GM19238 (cell line): ENCODE measurements at regions not wholly inside any gene's neighbourhood (a gene's known extent, or its start where the extent isn't known, plus 50 kb on each side); places are given as distances from the start of the nearest gene placed in this dataset.

Source experiments
- DNase-seq: peaks from one replicate; pipeline ENCODE4 v3.0.0; 2011; ENCODE audit warnings: low spot score; ENCODE audit not compliant: insufficient read length

DNA sequence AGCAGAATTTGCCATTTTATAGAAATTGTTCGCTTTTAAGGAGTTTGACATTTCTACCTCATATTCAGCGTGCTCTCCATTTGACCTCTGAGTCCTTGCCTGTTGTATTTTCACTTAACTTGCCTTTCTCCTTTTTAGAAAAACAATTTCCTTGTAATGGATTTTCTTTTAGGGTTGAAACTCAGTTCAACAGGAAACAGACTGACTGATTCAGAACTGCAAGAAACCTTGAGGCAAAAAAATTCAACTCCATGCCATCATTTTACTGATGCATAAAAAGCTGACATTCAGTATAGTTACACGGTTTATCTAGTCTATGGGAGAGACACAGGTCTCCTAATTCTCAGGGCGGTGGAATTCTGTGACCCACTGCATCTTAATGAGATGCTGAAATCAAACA, 59.8 kb downstream of the MRPS30 start:
- DNase-seq: no peak

DNA sequence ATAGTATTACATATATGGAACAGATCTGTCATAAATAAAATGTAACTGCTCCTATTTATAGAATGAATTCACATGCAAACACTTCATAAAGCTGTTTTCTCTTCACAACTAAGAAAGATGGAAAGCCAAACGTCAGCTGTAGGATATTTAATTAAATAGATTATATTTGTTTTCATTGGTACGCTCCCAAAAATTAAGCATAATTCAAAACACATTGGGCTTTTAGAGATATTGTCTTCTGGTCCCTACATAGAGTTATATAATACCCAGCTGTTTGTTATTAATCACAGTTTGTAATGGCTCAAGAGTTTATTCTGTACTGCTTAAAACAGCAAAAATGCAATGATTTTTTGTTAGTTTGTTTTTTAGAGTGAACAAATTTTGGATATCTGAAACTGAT, 61.2 kb downstream of the MRPS30 start:
- DNase-seq: no peak

DNA sequence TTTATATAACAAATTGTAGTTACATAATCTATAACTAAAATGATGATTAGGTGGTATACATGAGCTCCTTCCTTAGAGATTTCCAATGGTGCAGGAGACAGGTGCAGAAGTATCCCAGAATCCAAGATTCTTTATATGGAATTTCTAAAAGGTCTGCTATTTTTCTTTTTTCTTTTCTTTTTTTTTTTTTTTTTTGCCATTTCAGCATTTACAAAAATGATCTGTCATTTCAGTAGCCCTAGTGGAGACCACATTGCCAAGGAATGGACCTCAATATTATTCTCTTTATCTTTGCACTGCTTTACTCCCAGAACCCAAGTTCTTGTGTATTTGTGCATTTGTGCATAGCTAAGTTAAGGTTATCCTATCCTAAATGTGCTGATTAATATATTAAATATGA, 61.7 kb downstream of the MRPS30 start:
- no peak for DNase-seq

DNA sequence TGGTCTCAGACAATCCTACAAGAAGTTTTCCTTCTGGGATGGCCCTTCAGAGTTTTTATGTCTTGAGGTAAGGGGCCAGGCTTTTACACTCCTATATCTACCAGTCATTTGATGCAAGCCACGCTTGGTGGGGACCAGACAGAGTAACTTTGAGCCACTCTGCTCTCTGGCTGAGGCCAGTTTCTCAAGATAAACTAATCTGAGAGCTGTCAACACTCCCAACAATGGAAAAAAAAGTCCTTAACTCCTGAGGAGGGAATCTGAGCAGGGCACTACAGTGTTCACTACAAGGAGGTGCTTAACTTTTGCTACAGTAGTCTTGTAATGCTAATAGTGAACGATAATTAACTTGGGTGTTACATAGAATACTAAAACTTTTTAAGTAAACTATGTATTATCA, 62.7 kb downstream of the MRPS30 start:
- DNase-seq: no peak

DNA sequence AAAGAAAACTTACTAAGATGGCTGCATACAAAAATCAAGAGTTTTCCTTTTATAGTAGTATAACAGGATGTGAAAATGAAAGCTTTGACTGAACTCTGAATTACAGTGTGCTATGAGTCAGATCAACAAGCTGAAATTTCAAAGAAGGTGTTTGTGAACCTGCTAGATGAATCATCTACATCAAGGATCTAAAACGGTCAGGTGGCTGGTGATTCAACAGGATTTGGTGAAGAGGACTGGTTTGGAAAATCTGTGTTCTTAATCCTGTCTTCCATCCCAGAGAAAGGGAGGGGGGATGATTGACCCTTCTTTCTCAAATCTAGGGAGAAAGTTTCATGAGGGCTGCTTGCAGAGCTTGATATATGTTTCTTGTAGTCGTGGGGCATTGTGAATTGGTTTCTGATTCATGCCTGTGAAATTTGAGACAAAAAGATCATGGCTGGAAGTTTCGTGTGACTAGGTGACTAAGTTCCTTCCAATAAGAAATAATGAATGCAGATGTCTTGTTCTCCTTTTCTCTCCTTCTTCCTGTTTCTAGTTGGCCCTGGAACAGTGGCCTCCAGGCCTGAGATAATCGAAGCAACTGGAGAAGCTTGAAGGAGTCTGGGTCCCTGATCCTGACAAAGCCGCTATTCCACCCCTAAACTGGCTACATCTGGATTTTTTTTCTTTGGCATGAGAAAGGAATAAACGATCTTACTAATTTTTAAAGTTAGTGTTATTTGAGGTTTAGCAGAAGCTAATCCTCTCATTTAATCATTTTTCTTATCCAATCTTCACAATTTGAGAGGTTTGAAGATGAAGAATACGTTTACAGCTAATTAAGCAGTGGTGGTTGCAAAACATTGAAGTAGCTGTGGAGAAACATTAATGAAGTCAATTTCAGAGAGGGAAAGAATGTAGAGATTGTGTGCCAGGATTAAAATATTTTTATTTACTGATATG, 67.2 kb downstream of the MRPS30 start:
- peak; percentile 16 for DNase-seq

DNA sequence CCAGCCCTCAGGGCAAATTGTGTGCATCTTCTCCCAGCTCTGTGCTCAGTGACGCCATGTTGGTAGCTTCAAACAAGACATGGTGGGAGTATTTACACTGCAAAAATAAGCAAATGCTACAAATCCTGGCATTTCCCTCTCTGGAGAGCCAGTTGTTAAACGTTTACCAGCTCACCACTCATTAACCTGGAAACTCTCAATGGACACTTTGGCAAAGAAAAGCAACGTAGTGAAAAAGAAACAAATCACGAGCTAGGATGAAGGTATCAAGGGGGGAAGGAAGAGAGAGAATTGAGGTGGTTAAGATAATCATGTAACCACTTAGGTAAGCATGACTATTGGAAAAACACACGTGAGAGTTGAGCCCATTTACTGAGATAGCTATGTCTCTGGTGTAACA, 72.5 kb downstream of the MRPS30 start:
- DNase-seq: no peak

DNA sequence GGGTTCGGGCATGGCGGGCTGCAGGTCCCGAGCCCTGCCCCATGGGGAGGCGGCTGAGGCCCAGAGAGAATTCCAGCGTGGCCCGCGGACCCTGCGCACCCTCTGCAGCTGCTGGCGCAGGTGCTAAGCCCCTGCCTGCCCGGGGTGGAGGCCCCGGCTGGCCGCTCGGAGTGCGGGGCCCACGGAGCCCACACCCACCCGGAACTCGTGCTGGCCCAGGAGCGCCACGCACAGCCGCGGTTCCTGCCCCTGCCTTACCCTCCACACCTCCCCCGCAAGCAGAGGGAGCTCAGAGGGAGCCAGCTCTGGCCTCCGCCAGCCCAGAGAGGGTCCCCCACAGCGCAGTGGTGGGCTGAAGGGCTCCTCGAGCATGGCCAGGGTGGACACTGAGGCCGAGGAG, 75.3 kb downstream of the MRPS30 start:
- no peak for DNase-seq

DNA sequence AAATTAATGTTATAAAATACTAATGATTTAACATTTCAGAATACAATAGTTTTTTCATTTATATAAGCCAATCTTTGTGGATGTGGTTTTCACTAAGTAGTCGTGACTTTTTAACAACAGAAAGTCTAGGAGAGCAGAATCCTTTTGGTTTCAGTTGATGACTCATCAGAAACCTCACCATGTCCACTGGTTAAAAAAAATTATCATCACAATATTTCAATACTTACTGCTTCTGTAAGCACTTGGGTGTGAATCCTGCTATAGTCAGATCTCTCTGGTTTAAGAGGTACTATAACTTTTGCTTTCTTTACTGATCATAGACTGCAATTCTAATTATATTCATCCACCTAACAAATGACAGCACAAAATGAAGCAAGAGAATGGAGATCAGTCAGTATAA, 77.2 kb downstream of the MRPS30 start:
- peak; percentile 12 for DNase-seq

DNA sequence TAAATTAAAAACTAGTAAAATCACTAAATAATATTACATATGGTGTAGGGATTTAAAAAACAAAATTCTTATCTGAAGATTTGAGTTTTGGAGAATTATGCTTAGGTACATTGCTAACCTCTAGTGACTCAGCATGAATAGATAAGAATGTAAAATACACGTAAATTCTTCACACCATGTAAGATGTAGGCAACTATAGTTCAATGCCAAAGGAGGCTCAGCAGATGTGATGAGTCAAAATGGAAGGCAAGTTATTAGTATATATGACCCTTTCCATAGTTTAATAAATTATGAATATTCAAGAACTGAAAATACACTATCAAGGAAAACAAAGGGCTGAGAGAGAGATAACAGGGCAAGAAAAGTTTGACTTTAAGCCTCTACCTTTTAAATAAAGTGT, 79.0 kb downstream of the MRPS30 start:
- DNase-seq: no peak

DNA sequence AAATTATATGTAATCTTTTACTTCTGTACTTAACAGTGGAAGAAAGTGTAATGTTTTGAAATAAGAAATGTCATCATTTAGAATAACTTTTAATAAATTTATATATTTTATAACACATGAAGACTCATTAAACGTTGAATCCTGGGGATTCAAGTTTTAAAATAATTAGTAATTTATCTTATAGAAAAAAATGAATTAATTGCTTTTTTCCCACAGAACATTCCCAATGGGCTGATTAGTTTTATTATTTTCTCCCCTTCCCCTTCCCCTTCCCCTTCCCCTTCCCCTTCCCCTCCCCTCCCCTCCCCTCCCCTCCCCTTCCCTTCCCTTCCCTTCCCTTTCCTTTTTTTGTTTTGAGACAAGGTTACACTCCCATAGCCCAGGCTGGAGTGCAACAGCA, 79.7 kb downstream of the MRPS30 start:
- no peak for DNase-seq

DNA sequence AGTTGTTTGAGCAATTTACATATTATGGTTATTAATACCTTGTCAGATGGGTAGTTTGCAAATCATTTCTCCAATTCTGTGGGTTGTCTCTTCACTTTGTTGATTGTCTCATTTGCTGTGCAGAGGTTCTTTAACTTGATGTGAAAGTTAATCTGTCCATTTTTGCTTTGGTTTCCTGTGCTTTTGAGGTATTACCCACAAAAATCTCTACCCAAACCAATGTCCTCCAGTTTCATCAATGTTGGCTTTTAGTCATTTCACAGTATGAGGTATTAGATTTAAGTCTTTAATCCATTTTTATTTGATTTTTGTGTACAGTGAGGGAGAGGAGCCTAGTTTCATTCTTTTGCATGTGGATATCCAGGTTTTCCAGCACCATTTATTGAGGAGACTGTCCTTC, 82.4 kb downstream of the MRPS30 start:
- no peak for DNase-seq

DNA sequence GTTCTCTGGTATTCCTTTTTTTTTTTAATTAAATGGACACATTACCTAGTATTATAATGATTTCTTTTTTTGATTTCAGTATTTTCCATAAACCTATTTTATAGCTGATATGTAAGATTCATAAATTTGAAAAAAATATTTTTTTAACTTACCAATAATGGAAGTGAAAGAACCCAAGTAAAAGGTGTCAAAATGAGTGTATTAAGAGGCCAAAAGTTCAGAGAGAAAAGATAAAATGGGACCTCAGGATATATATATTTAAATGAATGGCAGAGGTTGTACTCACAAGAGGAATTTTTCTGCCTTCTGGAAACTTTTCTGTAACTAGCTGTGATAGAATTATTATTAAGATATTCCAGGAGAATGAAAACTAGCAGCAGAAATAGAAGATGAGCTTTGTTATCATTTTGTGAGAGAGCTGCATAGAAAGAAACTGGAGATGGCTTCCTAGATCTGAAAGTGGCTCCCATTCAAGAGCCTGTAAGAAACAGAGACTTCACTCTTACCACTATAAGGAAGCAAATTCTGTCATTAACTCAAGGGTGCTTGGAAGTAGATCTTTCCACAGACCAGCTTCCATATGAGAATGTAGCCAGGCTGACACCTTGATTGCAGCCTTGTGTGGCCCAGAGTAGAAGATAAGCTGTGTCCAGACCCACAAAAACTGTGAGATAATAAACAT, 91.7 kb downstream of the MRPS30 start:
- DNase-seq: no peak

DNA sequence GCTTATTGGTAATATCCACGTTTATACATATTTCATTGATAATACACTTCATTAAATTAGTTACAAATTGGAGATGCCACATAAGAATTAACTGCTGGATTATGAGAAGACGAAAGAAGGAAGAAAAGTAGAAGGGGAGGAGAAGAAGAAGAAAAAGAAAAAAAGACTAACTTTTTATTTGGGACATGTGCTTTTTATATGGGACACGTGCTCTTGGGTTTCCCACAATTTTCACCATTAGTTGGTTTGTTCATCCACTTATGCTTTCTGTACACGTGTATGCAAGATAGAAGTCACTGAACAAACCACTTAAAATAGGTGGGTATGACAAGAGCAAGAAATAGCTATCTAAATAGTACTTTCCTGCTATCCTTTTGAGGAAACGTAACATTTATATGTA, 98.6 kb downstream of the MRPS30 start:
- DNase-seq: no peak

DNA sequence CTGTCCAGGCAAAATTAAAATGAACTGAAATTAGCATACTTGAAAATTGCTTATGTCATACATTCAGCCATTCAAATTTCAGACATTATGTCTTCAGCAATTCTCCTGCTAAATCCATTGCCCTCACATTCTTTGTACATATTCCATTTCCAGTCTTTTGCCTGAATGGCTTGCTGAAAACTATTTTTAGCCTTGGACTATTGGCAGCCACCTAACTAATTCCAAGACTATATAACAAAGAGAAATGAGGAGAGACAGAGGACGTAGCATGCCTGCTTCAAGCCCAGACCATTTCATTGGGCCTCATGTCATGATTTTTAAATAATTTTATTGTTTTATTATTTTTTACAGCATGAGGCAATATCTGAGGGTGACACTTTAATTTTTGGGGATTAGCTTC, 100.3 kb downstream of the MRPS30 start:
- DNase-seq: no peak

DNA sequence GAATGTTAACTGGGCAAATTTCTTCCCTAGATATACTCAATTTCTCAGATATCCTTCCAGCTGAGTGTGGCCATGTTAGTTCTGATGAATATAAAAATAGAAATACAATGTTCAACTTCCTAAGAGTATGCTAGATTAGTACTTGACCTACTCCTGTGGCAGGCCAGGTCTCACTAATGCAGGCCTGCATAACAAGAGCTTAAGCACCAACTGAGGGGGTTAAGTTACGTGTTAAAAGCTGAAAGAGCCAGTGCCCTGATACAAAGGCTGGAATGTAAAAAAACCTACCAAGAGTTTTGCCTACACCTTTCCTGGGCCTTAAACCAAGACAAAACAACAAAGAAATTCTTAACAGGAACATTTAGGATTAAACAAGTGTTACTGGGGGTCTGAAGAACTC, 102.8 kb downstream of the MRPS30 start:
- DNase-seq: no peak

DNA sequence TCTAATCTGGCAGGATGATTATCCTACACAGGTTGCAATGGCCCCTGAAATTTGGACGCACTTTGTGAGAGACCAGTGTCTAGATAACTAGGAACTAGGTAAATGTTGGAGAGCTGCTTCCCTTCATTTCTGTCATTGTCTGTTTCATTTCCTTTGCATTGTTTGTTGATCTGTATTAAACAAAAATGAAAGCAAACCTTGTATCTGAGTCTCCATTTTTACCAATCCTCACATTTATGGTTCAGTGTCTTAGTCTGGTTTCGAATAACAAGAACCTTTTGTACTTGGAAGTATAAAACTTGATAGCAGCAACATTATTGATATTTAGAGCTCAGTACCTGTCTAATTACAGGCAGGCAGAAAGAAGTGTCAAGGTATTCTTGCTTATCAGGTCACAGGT, 105.5 kb downstream of the MRPS30 start:
- no peak for DNase-seq

DNA sequence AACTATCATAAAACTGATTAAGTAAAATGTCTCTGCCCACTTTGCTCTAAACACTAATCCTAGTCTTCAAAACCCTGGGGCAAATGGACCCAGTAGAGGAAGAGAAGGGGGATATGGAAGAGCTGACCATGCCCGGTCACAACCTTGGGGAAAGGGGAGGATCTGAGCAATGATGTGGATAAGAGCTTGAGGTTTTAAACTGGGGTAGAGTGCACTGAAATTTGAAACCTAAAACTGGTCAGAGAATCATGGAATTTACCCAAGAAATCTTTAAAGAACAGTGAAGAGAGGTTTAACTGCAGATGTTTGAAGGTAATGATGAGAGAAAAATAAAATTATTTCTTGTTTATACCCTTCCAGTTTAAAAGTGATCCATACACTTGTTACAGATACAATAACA, 110.8 kb downstream of the MRPS30 start:
- no peak for DNase-seq

DNA sequence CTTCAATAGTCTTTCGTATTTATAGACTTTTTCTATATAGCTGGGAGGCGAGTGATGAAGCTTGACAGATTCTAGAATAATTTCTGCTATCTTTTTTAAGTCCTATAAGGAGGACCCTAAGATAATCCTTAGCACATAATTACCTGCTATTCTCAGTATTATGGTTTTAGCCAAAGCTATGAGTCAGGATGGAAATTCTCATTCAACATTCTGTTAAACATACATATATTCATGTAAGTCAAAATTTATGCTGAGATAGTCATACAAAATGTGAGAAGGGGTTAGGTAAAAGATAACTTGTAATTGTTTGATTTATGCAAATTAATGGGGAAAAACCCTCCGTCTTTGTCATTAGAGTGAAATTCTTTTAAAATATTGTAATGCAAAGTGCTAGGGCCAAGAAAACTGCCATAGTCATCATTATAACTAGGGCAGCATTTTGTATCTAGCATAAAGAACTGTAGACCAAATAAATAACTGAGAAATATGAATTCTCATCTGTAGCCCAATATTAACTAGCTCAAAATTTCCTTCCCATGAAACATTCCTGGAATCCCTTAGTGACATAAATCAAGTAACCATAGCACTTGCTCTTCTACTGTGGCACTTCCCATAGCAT, 118.5 kb downstream of the MRPS30 start:
- DNase-seq: no peak

DNA sequence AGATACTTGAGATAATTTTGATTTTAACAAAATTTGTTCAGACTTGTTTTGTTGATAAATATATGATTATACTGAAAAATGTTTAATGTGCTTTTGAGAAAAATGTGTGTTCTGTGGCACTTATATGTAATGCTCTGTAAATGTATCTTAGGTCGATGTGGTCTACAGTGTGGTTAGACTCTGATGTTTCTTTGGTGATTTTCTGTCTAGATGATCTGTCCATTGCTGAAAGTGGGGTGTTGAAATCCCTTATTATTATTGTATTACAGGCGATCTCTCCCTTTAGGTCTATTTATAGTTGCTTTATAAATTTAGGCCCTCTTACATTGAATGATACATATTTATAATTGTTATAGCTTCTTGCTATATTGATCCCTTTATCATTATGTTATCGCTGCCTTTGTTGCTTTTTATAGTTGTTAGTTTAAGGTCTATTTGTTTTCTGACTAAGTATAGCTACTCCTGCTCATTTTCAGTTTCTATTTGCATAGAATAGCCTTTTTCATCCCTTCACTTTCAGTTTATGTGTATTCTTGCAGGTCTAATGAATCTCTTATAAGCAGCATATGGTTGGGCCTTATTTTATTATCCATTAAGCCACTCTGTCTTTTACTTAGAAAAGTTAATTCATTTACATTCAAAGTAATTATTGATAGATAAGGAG, 124.3 kb downstream of the MRPS30 start:
- no peak for DNase-seq

DNA sequence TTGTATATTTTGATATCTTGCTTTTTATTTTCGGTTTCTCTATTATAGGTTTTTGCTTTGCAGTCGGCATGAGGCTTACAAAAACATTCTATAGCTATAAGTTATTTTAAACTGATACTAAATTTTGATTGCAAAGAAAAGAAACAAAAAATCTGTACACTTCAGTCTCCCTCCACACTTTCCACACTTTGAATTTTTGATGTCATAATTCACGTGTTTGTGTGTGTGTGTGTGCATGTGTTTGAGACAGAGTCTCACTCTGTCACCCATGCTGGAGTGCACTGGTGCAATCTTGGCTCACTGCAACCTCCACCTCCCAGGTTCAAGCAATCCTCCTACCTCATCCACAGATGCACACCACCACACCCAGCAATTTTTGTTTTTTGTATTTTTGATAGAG, 124.9 kb downstream of the MRPS30 start:
- DNase-seq: no peak

DNA sequence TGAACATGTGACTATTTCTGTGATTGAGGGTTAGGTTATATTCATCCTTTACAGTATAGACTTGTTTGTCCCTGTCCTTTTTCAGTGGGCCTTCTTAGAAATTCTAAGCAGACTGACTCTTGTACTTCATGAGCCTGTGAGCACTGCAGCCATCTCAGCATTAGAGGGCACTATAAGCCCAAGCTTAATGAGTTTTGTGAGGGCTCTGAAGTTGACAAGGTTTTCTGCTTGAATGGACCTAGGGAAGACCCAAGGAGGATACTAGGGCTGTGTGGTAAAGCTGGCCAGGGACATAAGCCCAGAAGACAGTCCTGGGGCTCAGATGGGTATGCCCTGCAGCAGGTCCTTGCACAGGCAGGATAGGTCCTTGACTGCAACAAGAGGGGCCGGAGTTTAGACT, 126.5 kb downstream of the MRPS30 start:
- DNase-seq: no peak

DNA sequence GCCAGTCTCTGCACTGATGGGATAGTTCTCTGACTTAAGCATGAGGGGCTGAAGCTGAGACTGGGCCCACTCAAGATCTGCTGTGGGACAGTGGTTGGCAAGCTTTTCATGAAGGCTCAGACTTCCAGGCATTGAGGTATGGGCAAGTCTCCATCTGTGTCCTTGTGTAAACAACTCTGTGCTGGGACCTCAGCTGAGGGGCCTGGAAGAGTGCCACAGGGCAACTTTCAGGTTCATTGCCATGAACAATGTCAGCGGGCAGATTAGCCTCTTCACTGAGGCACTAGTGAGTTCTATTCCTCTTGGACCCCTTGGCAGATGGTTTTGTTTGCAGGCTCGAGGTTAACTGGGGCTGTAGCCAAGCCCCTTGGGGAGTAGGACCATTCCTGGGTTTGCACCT, 127.1 kb downstream of the MRPS30 start:
- no peak for DNase-seq
